ENCODE measurements at regions not wholly inside any gene's neighbourhood (a gene's known extent, or its start where the extent isn't known, plus 50 kb on each side); places are given as distances from the start of the nearest gene placed in this dataset.

DNA sequence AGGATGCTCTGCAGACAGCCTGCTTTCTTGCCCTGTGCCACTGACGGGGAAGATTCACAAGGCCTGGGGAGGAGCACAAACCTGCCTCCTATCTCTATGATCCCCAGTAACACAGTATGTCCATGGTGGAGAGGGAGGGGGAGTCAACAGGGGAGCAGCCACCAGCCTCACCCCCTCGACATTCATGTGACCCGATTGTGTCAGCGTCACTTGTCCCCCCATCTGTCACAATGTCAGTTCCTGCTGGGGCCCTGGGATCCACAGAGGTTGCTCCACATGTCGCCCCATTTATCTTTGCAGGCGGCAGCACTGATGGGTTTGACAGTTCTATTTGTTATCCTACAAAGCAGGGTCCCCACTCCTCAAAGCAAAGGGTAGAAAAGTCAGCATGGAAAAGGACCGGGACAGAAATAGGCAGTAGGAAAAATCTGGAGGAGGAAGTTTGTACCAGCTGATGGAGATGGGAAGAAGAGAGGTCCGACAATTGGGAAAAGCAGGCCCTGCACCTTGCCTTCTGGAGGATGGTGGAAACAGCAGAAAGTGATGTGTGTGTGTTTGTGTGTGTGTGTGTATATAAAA is 130.9 kb downstream of the SEC16B start:
- DNase-seq = no peak

DNA sequence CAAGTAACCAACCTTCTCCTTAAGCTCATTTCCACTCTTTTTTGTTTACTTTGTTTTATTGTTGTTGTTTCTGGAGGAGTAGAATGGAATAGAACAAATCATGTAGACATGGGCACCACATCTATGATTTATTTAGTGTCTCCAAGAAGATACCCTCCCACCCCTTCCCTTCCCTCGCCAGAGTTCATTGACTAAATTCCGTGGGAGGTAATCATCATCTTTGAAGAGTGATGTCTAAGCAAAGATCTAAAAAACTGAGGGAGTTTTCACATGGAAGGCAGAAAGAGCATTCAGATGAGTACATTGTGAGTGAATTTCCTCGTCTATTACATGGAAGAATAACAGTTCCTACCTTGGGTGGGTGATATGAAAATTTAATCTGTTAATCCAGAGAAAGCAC is 136.2 kb downstream of the SEC16B start:
- DNase-seq = no peak

DNA sequence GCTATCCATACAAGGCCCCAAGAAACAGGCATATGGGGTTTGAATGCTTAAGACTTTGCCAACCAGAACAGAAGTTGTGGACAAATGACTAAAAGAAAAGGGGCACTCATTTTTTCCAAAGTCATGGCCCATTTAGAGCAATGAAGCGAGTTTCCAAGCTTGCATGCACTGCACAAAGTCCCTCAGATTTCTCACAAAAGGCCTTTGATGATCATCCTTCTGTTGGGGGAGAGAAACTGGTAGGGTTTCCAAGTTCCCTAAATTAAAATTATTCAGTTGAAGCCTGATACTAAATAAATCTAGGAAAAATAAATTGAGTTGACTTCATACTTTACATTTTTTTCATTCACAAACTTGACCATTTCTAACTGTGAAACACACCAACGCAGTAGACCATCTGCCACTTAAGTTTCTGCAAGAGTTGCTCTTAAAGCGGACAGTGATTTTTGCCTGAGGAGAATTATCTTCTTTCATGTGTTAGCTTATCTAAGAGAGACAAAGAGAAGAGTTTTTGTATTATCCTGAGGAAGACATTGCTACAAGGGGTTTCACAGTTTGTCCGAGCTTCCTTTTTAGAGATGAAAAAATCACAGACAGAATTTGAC is 139.2 kb downstream of the SEC16B start:
- no peak for DNase-seq

DNA sequence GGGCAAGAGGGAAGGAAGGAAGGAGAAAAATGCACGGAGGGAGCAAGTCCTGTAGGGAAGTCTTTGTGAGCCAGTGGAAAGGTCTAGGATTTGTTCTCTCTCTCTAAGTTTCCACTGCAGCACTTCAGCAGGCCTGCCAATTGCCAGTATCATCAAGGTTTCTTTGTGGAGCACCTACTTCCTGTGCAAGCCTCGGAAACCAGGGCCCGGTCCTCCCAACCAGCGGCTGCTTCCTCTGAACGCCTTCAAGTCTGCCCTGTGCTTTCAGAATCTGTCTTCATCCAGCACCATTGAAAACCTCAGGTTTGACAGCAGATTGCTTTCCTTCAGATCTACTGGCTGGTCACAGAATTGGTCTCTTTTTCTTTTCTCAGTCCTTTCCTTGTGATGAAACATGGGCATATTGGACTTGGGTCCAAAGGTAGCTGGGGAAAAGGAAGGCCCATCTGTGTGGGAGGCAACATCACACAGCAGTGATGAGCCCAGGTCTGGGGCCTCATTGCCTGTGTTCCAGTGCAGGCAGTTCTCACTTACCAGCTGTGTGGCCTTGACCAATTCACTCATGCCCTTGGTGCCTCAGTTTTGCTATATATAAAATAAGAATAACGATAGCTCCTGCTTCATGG is 144.5 kb downstream of the SEC16B start:
- no peak for DNase-seq

DNA sequence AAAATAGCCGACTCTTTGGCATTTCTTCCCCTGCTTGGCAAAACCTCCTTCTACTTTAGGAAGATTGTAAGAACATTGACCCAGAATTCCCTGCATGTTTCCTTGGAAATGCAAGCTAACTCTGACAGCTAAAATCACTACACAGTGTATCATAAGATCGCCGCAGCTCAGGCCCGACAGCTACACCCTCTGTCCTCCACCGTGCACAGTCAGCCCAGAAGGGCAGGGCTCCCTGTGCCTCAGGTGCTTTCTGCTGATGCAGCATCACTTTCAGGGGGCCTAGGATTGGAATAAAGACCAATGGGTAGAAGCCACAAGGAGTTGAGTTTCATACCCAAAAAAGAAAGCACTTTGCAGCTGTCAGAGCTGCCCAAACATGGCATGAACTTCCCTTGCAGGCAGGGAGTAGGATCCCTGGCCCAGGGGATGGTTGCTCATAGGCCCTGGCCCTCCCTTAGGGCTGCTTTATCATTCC is 145.3 kb downstream of the SEC16B start:
- no peak for DNase-seq

DNA sequence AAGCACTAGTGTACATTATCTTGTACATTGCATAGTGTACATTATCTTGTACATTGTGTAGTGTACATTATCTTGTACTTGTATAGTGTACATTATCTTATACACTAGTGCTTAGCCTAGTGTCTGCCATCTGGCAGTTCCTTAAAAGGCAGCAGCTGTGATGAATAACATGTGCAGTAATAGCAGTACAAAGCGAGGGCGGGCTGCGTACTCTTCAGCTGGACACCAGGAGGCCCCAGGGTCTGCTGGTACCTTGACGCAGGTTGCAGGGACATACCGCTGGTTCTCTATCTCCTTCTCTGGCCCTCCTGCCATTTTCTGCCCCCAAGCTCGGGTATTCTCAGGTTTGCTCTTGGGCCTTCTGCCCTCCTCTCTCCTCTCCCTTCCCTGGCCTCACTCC is 149.6 kb downstream of the SEC16B start:
- DNase-seq = peak; percentile 59

DNA sequence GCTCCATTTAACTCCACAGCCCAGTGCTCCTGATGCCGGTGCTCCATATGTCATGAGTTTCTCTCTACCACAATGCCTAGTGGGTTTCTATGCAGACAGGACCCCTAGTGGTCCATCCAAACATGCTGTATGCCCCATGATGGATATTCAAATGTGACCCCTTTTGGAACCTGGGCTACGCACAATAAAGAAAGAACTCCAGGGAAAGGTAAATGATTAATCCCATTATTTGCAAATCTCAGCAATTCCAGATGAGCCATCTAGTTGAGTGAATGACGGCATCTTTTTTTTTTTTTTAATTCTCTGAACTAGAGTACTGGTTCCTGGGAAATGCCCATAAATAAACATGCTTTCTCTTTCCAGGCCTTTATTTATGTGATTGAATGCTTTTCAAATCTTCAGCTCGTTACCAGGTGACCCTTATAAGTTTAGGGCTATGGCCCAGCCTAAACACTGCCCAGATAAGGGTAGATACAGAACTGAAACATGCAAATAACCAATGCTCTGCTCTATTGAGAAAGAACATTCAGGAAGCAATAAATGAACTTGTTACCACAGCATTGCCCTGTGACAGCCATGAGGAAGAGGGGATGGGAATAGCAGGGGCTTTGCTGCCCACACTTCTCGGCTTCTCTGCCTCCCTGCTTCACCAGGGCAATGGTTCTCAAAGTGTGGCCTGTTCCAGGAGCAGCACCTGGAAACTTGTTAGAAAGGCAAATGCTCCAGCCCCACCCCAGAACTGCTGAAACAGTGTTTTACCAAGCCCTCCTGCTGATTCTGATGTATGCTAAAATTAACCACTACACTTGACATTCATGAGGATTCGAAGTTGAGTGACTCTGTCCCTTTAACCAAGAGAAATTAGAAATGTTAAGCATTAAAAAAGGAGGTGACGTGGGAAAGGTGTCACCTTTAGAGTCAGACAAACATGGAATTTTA is 151.7 kb downstream of the SEC16B start:
- DNase-seq = peak; percentile 24

DNA sequence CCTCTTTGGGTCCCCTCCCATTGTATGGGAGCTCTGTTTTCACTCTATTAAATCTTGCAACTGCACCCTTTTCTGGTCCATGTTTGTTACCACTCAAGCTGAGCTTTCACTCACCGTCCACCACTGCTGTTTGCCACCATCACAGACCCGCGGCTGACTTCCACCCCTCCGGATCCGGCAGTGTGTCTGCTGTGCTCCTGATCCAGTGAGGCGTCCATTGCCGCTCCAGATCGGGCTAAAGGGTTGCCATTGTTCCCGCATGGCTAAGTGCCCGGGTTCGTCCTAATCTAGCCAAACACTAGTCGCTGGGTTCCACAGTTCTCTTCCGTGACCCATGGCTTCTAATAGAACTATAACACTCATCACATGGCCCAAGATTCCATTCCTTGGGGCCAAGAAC is 157.2 kb downstream of the SEC16B start:
- DNase-seq = no peak

DNA sequence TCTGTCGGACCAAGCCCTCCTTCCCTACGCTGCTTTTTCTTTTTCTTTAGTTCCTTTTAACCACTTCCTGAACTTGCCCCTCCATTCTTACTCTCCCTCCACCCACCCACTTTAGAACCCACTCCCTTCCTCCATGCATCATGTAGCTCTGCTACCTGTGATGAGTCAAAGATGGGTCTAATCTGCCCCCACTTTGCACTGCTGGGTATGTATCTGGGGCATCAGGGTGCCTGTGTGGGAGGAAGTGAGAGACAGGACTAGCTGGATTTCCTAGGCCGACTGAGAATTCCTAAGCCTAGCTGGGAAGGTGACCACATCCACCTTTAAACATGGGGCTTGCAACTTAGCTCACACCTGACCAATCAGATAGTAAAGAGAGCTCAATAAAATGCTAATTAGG is 157.7 kb downstream of the SEC16B start:
- DNase-seq = no peak

DNA sequence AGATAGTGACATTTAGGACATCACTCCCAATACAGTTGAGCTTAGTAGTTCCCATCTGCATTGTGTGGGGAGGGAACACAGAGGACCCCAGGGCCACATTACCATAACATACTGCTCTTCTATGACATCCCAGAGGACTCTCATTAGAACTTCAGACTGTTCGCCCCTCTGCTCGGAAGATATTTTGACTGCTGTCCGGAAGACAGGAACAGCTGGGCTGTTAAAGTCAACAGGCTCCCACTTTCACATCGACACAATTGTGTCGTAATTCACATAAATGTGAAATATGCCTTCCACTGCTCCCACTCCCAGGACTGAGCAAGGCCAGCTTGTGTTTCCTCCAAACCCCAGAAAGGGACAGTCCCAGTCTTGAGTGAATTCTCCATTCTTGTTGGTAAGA is 158.4 kb downstream of the SEC16B start:
- no peak for DNase-seq

DNA sequence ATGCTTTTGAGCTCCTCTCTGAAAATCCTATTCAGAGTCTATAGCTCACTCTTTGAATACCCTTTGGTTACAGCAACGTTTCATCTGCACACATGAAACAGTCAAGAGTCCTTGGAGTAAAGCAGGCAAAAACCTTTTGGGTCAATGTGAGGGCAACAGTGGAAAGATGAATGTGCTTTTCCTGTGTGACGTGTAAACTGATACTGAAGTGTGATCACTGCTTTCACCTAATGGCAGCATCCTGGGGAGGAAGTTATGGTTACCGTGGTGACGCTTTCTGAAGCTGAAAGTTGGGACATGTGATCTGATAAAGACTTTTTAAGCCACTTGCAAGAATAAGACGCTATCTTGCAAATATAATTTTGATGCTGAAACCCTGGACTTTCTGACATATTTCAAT is 160.0 kb downstream of the SEC16B start:
- no peak for DNase-seq

DNA sequence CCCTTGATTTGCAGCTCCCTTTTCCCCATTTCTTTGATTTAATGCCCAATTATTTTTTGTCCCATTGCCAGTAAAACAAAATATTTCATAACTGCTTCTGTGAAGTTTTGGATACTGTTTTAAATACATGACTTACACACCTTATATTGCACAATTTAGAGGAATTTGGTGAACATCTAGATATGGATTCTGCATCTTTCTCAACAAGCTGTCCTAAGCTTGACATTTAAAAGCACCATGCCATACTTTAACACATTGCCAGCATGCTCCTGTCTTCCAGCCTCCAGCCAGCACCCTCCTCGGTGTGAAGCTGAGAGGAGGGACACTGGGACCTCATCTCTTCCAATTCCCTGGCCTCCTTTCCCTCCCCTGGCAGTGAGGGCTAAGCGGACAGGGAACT is 167.6 kb downstream of the SEC16B start:
- no peak for DNase-seq

DNA sequence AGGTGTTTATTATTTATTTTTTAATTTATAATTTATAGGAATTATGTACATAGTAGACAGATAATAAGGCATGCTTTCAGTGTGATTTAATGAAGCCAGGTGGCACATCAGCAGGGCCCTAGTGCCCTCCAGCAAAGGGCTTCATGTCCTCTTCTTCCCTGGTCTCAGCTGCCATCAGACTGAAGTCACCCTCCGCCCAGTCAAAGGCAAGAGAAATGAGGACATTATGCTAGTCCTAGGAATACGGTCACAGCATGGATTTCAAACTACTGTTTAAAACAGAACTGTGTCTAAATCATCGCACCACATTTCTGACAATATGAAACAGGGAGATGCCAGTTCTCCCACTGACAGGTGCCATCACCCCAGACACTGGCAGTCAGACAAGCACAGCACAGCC is 168.1 kb downstream of the SEC16B start:
- no peak for DNase-seq

DNA sequence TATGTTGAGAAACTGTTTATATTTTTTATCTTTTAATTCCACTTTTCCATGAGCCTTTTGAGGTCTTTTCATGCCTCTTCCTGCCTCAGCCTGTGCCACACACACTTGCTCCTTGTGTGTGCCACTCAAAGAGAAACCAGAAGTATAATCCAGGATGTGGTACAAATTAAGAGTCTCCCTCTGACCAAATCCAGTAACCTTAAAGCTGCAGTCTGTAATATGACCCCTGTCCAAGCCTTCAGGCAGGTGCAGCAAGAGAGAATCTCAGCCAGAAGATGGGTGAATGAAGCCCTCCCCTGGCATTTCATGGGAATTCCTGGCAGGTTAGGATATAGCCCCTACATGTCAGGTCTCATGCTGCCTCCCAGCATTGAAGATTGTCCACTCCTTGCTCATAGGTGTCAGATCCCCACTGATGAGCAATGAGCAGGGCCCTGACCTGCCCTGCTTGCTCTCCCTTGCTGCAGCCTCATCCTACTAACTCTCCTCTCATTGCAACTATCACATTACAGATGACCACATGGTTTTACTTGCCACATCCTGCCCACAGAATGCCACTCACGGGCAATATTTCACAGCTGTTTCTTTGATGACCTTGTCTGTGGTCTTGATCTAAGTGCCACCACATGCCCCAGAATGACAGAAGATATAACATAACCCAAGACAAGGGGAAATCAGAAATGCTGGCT is 169.3 kb downstream of the SEC16B start:
- DNase-seq = no peak

DNA sequence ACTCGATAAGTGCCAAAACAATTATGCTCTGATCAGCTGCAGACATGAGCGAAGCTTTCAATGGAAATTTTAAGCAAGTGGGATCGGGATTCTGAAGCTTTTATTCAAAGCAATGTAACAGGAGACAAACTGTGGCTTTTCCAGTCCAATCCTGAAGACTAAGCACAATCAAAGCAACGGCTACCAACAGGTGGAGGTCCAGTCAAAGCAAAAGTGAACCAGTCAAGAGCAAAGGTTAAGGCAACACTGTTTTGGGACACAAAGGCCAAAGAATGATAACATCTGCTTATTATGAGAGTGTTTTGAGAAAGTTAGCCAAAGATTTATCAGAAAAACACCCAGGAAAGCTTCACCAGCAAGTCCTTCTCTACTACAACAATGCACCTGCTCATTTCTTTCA is 170.1 kb downstream of the SEC16B start:
- no peak for DNase-seq

DNA sequence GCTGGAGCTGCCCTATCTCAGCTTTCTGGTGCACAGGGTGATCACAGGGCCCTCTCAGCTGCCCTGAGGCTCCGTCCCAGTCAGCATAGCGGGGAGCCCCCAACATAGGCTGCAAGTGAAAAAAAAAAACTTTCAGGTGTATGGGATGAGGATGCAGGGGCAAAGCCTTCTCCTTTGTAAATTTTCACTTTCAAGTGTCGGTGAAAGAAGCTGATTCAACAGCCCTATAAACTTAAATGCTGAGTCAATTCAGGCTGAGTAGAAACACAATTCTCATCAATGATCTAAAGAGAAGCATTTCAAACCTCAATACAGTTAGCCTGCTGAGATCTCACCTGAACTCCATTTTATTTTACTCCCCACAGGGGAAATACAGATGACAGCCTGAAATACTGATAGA is 171.2 kb downstream of the SEC16B start:
- no peak for DNase-seq

DNA sequence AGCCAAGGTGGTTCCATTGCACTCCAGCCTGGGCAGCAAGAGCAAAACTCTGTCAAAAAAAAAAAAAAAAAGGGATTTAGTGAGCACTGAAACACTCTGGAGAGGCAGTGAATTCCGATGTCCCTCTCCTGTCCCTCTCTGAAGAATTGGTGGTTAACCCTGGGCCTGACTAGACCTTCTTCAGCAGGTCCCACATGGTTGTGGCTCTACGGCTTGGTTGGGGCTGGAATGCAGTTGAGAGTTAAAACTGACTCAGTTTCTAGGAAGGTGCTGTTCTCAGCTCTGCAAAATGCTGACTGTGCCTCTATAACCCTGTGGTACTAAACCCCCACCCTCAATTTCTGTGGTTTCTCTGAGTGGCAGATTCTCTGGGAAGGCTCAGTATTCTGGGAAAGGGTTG is 173.3 kb downstream of the SEC16B start:
- no peak for DNase-seq

DNA sequence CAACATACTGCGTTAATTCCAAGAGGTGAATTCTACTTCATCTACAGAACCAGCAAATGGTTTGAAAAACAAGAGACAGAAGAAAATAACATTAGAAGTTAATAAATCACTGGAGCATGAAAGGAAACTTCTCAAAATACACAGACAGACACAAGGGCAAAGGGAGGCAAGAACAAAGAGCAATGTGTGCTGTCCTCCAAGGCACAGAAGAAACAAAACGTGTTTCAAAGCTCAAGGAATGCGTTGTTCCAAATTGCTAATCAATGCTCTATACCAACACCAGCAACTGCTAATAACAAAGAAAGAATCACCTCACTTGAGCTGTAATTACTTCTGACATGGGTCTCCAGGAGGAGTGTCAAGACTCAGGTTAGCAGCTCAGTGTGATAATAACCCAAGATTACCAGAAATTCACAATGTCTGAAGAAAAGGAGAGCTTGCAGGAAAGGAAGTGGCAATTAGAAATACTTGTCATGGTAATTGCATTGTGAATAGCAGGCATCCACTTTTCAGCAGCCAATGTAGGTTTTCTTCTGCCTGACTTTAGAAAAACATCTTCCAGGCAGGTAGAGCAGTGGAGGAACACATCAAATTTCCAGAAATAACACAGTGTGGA is 175.4 kb downstream of the SEC16B start:
- DNase-seq = no peak

DNA sequence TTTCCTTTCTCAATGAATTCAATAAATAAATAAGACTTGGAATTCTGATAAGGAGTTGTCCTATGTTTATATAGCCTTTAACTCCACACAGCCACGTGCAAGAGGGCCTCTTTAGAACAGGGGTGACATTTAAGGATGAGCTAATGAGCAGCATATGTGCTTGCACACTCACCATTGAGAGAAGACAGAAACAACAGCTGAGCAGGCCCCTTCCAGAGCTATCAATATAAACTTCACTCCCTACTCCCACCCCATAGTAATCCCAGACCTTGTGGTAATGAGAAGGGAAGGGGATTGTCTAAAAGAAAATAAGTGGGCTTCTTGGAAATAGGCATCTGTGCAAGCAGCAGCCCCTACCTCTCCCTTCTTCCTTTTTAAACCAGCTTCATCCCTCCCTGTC is 176.0 kb downstream of the SEC16B start:
- no peak for DNase-seq

DNA sequence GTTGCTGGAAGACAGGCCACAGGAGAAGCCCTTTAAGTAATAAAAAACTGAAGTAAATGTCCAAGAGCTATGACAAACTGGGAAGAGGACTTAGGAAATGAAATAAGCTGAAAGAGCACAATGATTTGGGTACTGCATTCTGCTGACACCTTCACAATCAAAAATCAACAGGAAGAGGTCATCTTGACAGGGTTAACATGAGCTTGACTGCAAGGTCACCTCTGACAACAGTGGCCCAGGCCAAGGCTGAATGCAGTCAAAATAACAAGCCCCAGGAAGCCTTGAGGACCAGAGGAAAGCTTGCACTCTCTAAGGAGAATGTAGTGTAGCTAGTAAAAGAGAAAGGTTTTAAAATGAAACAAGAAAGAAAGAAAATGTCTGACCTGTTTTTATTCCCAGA is 179.3 kb downstream of the SEC16B start:
- no peak for DNase-seq

DNA sequence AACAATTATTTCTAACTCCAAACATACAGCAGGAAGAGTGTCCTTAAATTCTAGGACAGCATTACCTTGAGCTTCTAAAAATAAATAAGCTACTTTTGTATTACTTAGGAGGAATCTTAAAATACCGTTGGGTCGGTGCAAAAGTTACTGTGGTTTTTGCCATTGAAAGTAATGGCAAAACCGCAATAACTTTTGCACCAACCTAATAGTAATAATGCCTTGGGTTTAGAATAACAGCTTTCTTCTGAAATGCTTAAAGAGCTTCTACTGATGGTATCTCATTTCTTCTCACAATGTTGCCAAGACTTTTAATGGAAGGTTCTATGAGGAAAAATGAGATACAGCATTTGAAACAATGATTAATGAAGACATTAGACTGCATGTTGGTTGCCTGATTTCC is 179.9 kb downstream of the SEC16B start:
- DNase-seq = no peak

DNA sequence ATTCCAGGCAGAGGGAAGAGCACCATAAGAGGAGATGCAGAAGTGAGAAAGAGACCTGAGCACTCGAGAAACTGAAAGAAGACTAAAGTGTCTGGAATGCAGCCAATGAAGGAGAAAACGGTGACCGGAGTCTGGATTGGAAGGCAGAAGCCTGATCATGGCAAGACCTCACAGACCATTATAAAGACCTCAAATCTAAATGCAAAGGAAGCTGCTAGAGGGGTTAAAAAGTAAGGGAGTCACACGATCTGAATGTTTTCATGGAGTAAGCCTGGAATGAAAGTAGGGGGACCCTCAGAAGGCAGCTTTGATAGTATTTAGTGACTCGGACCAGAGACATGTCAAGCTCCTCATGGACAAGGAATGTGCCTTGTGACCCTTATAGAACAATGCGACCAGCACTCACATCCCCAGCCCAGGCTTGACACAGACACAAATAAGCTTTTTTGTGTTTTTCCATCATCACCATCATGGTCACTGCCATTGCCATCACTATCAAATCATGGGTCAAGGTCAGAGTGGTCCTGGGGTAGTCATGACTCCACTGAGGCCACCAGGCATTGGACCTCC is 183.6 kb downstream of the SEC16B start:
- DNase-seq = no peak

Measured in NCI-H82 (cell line).